HEK293T (cell line): ENCODE measurements at regions not wholly inside any gene's neighbourhood (a gene's known extent, or its start where the extent isn't known, plus 50 kb on each side); places are given as distances from the start of the nearest gene placed in this dataset.

ENCODE experiments used
- CTCF ChIA-PET: fragments of 350-600 bp; formaldehyde crosslinking; extraction: SDS; loops from one replicate; lab custom pipeline; 2021; ENCODE audit warnings: antibody characterized with exemption, inconsistent platforms; lab: Yijun Ruan, JAX
- POLR2A ChIA-PET: fragments of 350-600 bp; formaldehyde crosslinking; extraction: SDS; loops from one replicate; lab custom pipeline; 2020; ENCODE audit warnings: antibody characterized with exemption, inconsistent platforms; lab: Yijun Ruan, JAX
- DNase-seq: peaks from one replicate; pipeline ENCODE4 v3.0.0; 2012; ENCODE audit warnings: mixed read lengths; ENCODE audit errors: extremely low spot score
- ARNT ChIP-seq: fragments of 450-650 bp; IDR thresholded peaks from 2 replicates; pipeline ENCODE4 v1.6.1; 2017; ENCODE audit warnings: mild to moderate bottlenecking
- BHLHE40 ChIP-seq: fragments of 450-650 bp; IDR thresholded peaks from 2 replicates; pipeline ENCODE4 v1.6.1; 2016; ENCODE audit warnings: mild to moderate bottlenecking, moderate library complexity, borderline replicate concordance
- CTBP1 ChIP-seq: fragments of 450-650 bp; IDR thresholded peaks from 2 replicates; pipeline ENCODE4 v1.6.1; 2016; ENCODE audit warnings: borderline replicate concordance
- ELF4 ChIP-seq: fragments of 450-650 bp; IDR thresholded peaks from 2 replicates; pipeline ENCODE4 v1.6.1; 2017; ENCODE audit warnings: antibody characterized with exemption
- FOXA1 ChIP-seq: fragments of 450-650 bp; IDR thresholded peaks from 2 replicates; pipeline ENCODE4 v1.6.1; 2016; ENCODE audit warnings: mild to moderate bottlenecking
- FOXK2 ChIP-seq: fragments of 450-650 bp; IDR thresholded peaks from 2 replicates; pipeline ENCODE4 v1.6.1; 2016; ENCODE audit warnings: mild to moderate bottlenecking
- FOXM1 ChIP-seq: fragments of 450-650 bp; IDR thresholded peaks from 2 replicates; pipeline ENCODE4 v1.6.1; 2017; ENCODE audit warnings: mild to moderate bottlenecking, borderline replicate concordance
- HDGF ChIP-seq: fragments of 450-650 bp; IDR thresholded peaks from 2 replicates; pipeline ENCODE4 v1.6.1; 2017; ENCODE audit warnings: antibody characterized with exemption, borderline replicate concordance
- L3MBTL2 ChIP-seq: fragments of 450-650 bp; conservative IDR thresholded peaks from 2 replicates; pipeline ENCODE4 v1.6.1; 2016; ENCODE audit warnings: mild to moderate bottlenecking
- LEF1 ChIP-seq: fragments of 450-650 bp; IDR thresholded peaks from 2 replicates; pipeline ENCODE4 v1.6.1; 2017; ENCODE audit warnings: mild to moderate bottlenecking, borderline replicate concordance
- NFRKB ChIP-seq: fragments of 450-650 bp; IDR thresholded peaks from 2 replicates; pipeline ENCODE4 v1.6.1; 2016; ENCODE audit warnings: mild to moderate bottlenecking, moderate library complexity
- PKNOX1 ChIP-seq: fragments of 450-650 bp; IDR thresholded peaks from 2 replicates; pipeline ENCODE4 v1.6.1; 2016
- SP1 ChIP-seq: fragments of 450-650 bp; IDR thresholded peaks from 2 replicates; pipeline ENCODE4 v1.6.1; 2017
- SUZ12 ChIP-seq: fragments of 450-650 bp; IDR thresholded peaks from 2 replicates; pipeline ENCODE4 v1.6.1; 2016; ENCODE audit warnings: mild to moderate bottlenecking
- TARDBP ChIP-seq: fragments of 450-650 bp; IDR thresholded peaks from 2 replicates; pipeline ENCODE4 v1.6.1; 2016
- ZNF384 ChIP-seq: fragments of 450-650 bp; IDR thresholded peaks from 2 replicates; pipeline ENCODE4 v1.6.1; 2016

- TF ChIP-seq FOXM1 (no peak), BHLHE40 (no peak), TARDBP (no peak), FOXK2 (no peak), ELF4 (no peak), FOXA1 (no peak), CTBP1 (no peak), LEF1 (no peak), ARNT (no peak), NFRKB (no peak), PKNOX1 (no peak), HDGF (no peak), SP1 (no peak), ZNF384 (no peak), SUZ12 (no peak)
- POLR2A ChIA-PET: no interaction called here
- CTCF ChIA-PET: no interaction called here
- DNase-seq: no peak
These were observed 461.8 kb downstream of the BRD1 start for GRCh38 chr22:49365910-49366309.

DNA sequence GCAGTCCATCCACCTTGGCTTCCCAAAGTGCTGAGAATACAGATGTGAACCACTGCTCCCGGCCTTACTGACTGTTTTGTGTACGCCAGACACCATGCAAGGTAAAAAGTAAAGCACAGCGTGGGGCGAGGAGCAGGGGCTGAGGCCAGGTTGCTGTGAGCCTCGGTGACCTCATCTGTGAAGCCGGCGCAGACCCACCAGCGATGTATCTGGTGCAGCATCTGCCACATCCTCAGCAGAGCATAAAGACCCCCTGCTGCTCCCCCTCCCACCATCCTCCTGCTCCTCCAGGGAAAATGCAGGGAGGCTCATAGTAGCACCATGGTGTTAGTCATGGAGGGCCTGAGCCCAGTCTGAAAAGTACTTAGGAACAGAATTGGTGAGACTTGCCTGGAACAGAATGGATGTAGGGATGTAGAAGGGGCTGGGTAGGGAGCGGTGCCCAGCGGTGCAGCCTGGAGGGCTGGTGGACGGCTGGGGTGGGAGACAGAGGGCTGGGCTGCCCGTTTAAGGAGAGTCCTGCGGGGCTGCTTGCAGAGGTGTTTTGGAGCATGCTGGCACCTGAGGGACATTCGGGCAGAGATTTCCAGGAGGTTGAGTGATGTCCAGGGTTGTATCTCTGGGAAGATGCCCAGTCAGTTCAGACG is 462.4 kb downstream of the BRD1 start:
- TF ChIP-seq ELF4: no peak
- TF ChIP-seq NFRKB: no peak
- TF ChIP-seq PKNOX1: no peak
- no peak for TF ChIP-seq ARNT
- TF ChIP-seq SP1: no peak
- no peak for TF ChIP-seq TARDBP
- no peak for TF ChIP-seq ZNF384
- TF ChIP-seq SUZ12: no peak
- no peak for TF ChIP-seq BHLHE40
- no peak for TF ChIP-seq L3MBTL2
- TF ChIP-seq FOXA1: no peak
- TF ChIP-seq FOXK2: no peak
- TF ChIP-seq FOXM1: no peak
- no peak for TF ChIP-seq CTBP1
- TF ChIP-seq HDGF: no peak
- TF ChIP-seq LEF1: no peak
- POLR2A ChIA-PET: no interaction called here
- CTCF ChIA-PET: no interaction called here
- DNase-seq: no peak

DNA sequence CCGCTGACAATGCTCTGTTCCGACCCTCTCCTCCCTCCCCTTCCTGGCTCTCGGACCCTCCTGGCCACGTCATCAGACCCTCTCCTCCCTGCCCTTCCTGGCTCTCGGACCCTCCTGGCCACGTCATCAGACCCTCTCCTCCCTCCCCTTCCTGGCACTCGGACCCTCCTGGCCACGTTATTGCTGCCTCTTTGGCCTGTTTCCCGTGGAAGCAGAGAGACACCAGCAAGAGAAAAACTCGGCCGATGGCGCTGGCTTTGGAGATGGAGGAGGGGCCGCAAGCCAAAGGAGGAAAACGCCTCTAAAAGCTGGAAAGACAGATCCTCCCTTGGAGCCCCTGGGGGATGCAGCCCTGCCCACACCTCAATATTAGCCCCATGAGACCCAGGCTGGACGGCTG is 463.3 kb downstream of the BRD1 start:
- ChIA-PET CTCF (no interaction called here), POLR2A (no interaction called here)
- TF ChIP-seq FOXK2 (no peak), SUZ12 (no peak), BHLHE40 (no peak), CTBP1 (no peak), SP1 (no peak)
- no peak for DNase-seq

- TF ChIP-seq HDGF: no peak
- TF ChIP-seq ARNT: no peak
- TF ChIP-seq ELF4: no peak
- no peak for TF ChIP-seq CTBP1
- no peak for TF ChIP-seq PKNOX1
- TF ChIP-seq SP1: no peak
- no peak for TF ChIP-seq FOXK2
- TF ChIP-seq ZNF384: no peak
- no peak for TF ChIP-seq NFRKB
- no peak for TF ChIP-seq FOXM1
- TF ChIP-seq BHLHE40: no peak
- TF ChIP-seq L3MBTL2: no peak
- no peak for TF ChIP-seq LEF1
- TF ChIP-seq FOXA1: no peak
- TF ChIP-seq TARDBP: no peak
- no peak for TF ChIP-seq SUZ12
- ChIA-PET CTCF (no interaction called here), POLR2A (no interaction called here)
- DNase-seq: no peak
These were observed 464.0 kb downstream of the BRD1 start for GRCh38 chr22:49363526-49364230.

GRCh38 chr22:49362211-49362839 is 465.3 kb downstream of the BRD1 start:
- DNase-seq: no peak
- TF ChIP-seq ZNF384: no peak
- TF ChIP-seq L3MBTL2: no peak
- no peak for TF ChIP-seq LEF1
- TF ChIP-seq ELF4: no peak
- no peak for TF ChIP-seq FOXA1
- TF ChIP-seq PKNOX1: no peak
- TF ChIP-seq FOXK2: no peak
- TF ChIP-seq FOXM1: no peak
- TF ChIP-seq CTBP1: no peak
- no peak for TF ChIP-seq NFRKB
- no peak for TF ChIP-seq ARNT
- TF ChIP-seq TARDBP: no peak
- TF ChIP-seq HDGF: no peak
- TF ChIP-seq SP1: no peak
- TF ChIP-seq BHLHE40: no peak
- CTCF ChIA-PET: no interaction called here
- POLR2A ChIA-PET: no interaction called here
